Daoy (cell line): ENCODE measurements at regions not wholly inside any gene's neighbourhood (a gene's known extent, or its start where the extent isn't known, plus 50 kb on each side); places are given as distances from the start of the nearest gene placed in this dataset.
"Not testable (repeated sequence)": the region's sequence is repeated elsewhere in the genome, so short reads cannot be mapped to it uniquely, and the experiment has no call there.

Experiments
- DNase-seq: peaks from one replicate; pipeline ENCODE4 v3.0.0-alpha.2; 2015; ENCODE audit warnings: low read depth

DNA sequence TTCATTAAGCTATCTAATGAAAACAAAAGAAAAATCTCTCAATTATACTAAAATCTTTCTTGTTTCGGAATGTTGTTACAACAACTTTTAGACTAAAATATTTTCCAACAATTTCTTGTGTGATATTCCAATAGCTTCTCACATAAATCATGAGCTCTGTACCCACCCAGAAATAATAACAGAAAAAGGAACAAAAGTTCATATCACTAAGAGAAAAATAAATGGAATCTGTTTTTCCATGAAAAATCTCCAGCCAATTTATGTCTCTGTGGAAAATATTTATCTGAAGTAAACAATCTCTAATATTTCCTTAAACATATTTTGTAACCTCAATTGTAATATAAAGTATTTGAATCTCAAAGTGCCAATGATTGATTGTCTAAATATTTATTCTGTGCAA lies 628.6 kb upstream of the ANKRD30A start:
- no peak for DNase-seq

- DNase-seq, result peak; percentile 64
Observed at GRCh38 chr10:36494371-36494770, 631.0 kb upstream of the ANKRD30A start.

GRCh38 chr10:36493516-36493880 lies 631.9 kb upstream of the ANKRD30A start:
- DNase-seq, result peak; percentile 27

DNA sequence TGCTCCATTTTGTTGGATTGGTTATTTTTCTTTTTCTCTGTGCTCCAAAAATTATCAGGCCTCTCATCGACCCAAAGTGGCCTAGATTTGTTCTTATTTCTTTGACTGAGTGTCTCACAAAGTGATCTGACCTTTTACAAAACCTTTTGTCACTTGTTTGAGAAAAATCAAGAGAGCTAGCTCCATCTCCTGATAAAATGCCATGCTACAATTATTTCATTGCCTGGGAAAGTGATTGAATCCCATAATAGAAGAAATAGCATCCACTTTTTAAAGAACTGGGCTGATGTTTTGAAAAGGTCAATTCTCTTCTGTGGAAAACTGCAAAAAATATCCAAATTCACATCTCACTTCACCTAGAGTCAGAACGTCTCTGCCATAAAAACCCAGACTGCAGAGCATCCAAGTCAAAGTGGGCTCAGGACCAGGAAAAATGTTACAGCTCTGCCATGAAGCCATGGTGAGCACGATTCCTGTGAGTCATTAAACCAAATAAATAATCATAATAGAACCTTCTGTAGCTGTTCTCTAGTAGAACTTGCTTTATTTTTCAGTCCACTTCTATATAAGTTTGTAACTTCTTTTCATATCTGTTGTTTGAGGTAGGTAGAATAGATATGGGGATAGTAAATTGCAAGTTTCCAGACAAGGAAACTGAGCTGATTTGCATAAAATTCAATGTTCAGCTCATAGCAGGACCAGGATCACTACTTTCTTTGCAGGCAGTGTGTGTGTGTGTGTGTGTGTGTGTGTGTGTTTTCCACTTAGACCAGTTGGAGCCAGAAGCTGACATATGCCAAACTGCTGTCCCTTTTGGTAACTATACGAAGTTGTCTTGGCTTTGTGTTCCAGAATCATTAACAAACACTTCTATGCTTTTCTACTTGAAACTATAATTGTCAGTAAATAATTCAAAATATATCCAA lies 632.5 kb upstream of the ANKRD30A start:
- peak; percentile 58 for DNase-seq

DNA sequence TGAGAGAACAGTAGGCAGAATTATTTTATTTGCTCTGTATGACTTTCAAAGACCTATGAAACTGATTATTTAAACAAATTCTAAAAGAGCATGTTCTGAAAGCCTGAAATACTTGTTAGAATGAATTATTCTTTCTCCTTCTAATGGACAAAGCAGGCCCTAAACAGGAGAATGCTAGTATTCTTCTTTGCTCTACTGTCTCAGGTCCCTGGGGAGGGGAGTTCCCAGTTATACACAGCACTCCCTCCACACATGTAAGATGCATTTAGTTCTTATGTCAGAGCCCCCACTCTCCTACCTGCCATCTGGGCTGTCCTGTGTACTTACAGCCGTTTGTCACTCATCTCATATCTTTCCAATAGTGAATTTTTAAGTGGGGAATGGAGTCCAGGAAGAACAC lies 633.5 kb upstream of the ANKRD30A start:
- DNase-seq, result no peak

- DNase-seq, result peak; percentile 35
Observed at GRCh38 chr10:36489611-36490228, 635.7 kb upstream of the ANKRD30A start.

- no peak for DNase-seq
Observed at GRCh38 chr10:36489181-36489580, 636.2 kb upstream of the ANKRD30A start.

GRCh38 chr10:36488579-36488978 lies 636.8 kb upstream of the ANKRD30A start:
- no peak for DNase-seq

DNA sequence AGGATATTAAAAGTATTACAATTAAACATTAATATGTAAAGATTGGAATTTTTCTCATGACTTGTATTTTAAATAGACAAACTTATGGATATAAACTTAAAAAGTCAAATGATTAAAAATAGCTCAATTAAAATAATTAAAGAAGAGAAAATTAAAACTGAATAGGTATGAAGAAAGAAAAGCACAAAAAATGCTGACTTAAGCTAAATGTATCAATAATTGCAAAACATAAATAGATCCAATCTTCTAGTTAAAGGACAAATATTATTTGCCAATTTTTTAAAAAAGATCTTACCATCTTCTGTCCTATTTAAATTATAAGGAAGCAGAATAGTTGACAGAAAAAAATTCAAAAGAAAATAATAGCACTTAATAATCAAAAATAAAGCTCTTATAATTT lies 646.3 kb upstream of the ANKRD30A start:
- no peak for DNase-seq

DNA sequence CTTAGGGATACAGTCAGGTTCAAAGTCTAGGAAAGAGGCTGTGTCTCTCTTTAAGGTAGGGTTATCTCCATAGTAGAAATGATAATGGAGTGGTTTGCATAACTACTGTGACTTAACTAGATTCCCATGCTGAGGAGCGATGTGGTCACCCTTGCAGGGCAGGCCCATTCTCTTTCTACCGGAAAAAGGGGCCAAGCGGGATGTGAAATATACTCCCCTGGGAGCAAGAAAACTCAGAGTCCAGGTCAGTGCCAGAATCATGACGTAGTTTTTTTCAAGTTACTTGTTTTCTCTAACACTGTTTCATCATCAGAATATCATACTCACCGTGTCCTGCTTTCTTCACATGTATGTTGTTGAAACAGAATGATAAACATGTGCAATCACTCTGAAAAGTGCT lies 649.0 kb upstream of the ANKRD30A start:
- DNase-seq, result no peak

- no peak for DNase-seq
Observed at GRCh38 chr10:36475746-36476145, 649.7 kb upstream of the ANKRD30A start.

- DNase-seq, result no peak
Observed at GRCh38 chr10:36474456-36474855, 650.9 kb upstream of the ANKRD30A start.

- no peak for DNase-seq
Observed at GRCh38 chr10:36473122-36473521, 652.3 kb upstream of the ANKRD30A start.

DNA sequence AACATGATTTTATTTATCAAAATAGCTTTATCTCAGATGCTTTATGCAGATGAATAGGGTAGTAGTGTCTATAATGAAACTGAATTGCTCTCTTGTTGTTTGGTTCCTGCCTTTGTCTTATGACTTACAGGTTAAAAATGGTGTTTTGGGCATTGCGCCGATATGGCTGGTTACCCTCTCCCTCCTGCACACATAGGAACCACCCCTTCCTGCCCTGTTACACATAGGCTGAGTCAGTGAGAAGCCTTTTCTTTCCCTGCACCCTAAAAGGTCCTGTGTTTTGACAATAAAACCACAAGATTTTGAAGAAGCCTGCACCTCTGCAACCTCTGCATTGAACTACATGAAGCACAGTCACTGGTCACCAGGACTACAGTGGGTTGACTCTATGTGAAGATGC lies 655.8 kb upstream of the ANKRD30A start:
- peak; percentile 27 for DNase-seq

- no peak for DNase-seq
Observed at GRCh38 chr10:36468620-36469019, 656.8 kb upstream of the ANKRD30A start.

DNA sequence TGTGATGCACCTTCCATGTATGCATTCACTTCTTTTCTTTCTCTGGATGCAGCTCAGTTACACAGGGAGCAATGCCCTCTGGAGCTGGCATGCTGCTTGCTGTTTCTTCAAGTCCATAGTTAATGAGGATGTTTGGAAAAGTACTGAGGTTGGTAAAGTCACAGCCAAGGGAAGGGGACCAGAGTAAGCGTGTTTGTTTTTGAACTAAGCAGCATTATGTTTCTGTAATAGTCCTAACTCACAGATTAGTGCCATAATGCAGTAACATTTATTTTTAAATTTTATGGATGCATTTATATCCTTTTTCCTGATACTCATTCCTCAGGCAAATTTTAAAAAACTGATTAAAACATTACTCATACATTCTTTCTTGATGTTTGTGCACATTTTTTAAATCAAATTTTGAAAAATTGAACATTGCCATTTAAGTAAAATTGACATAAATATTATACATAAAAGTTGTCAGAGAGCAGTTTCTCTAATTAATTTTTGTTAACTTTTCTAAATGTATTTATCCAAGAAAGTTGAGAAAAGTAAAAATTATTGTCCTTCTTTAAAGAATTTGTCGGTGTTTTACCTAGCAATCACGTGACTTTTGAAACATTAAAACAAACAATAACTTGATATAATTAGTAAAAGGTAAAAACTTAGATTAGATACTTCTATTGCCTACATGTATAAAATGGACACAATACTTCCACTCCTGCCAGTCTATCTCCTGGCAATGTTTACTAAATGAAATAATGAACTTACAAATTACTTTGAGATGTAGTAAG lies 659.6 kb upstream of the ANKRD30A start:
- DNase-seq, result no peak

GRCh38 chr10:36464291-36464690 lies 661.1 kb upstream of the ANKRD30A start:
- DNase-seq, result no peak

DNA sequence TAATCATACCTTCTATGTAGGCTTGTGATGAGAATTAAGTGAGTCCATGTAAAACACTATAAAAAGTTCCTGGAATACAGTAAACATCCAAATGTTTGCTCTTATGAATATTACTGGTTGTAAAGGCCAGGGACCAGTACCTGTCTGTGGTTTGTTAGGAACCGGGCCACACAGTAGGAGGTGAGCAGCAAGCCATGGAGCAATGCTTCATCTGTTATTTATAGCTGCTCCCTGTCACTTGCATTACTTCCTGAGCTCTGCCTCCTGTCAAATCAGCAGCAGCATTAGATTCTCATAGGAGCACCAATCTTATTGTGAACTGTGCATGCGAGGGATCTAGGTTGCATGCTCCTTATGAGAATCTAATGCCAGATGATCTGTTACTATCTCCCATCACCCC lies 662.0 kb upstream of the ANKRD30A start:
- DNase-seq, result no peak

- DNase-seq, result peak; percentile 13
Observed at GRCh38 chr10:36462194-36462593, 663.2 kb upstream of the ANKRD30A start.

GRCh38 chr10:36458437-36458836 lies 667.0 kb upstream of the ANKRD30A start:
- DNase-seq, result not testable (repeated sequence)

DNA sequence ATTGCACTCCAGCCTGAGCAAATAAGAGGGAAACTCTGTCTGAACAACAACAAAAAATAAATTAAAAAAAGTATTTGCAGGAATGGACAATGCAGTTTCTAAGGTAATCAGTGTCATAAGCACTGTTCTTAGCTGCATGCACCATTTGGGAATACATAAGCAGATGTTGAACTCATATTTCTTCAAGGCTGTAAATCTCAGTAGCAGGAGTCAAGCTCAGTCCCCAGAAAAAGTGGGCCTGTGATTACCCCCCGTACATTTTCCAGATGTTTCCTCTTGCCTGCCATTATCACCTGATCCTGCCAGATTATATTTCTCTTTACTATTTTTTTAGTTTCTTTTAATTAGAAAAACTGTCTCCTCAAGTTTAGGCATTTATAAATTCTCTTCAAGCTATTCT lies 667.6 kb upstream of the ANKRD30A start:
- DNase-seq, result no peak

DNA sequence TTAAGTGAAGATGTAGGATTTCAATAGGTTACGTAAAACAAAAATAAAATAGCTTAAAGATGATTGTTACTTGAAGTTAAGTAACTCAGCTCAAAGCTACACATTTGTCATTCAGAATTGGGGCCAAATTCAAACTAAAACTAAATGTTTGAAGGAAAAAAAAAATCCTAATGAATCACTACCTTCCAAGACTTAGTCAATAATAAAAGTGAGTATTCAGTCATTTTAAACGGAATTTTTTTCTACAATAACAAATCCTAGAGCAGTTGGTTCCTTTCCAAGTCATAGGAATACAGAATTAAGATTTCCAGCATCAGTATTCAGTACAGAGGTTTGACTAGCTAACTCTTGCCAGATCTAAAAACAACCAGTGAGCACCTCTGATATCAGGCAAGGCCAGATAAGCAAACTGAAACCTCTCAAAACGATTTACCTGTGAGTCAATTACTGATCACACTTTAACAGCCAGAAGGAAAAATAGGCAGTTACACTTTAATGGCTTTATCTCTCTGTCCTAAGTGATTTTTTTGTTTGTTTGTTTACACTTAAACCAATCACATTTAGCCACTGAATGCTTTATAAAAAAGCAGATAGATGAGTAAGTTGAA lies 669.8 kb upstream of the ANKRD30A start:
- no peak for DNase-seq
